ENCODE measurements at regions not wholly inside any gene's neighbourhood (a gene's known extent, or its start where the extent isn't known, plus 50 kb on each side); places are given as distances from the start of the nearest gene placed in this dataset.
A peak's percentile ranks its signal among the peaks of the same experiment; 100 is the strongest.

DNA sequence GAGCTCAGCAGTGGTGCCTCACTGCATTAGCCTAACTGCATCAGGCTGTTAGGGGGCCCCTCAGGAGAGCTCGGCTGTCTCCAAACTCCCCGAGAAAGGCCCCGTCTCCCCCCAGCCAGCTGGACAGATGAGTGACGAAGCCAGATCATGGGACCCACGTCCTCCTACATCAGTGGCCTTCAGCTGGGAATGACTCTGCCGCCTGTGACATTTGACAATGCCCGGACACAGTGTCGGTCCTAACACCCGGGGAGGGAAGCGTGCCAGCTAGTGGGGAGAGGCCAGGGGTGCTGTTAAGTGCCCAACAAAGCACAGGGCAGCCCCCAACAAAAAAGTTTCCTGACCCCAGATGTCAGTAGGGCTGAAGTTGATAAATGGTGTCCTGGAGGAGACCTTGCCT, 375.2 kb upstream of the IRX2 start:
- no peak for DNase-seq

DNA sequence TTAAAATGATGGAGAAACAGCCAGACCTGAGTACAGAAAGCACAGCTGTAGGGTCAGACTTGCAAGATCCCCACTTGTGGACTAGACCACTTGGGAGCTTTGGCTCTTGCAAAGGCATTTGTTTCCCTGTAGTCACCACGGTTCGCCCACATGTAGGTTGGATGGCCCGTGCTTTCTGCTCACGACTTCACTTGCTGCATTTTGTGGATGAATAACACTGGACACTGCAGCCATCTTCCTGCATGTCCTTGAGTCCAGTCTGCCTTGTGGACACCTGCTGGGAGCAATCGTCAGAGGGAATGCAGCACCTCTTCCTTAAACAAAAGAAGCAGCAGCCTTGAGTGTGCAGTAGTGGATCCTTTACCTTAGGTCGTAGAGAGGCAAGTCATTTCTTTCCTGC, 372.9 kb upstream of the IRX2 start:
- DNase-seq, result no peak

DNA sequence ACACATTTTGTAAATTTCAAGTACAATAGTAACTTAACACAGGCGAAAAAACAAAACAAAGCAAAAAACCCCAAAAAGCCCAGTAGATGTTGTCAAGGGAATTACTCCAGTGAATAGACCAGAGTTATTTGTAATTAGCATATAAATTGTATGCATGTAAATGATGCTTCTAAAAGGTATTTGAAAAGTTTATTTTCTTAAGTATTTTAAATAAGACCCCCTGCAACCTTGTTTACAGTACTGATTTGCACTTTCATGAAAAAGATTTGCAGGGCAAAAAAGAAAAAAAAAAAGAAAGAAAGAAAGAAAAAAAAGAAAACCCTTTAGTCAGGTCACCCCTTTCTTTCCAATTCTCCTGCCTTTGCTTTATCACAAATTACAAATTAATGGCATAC, 372.3 kb upstream of the IRX2 start:
- no peak for DNase-seq

DNA sequence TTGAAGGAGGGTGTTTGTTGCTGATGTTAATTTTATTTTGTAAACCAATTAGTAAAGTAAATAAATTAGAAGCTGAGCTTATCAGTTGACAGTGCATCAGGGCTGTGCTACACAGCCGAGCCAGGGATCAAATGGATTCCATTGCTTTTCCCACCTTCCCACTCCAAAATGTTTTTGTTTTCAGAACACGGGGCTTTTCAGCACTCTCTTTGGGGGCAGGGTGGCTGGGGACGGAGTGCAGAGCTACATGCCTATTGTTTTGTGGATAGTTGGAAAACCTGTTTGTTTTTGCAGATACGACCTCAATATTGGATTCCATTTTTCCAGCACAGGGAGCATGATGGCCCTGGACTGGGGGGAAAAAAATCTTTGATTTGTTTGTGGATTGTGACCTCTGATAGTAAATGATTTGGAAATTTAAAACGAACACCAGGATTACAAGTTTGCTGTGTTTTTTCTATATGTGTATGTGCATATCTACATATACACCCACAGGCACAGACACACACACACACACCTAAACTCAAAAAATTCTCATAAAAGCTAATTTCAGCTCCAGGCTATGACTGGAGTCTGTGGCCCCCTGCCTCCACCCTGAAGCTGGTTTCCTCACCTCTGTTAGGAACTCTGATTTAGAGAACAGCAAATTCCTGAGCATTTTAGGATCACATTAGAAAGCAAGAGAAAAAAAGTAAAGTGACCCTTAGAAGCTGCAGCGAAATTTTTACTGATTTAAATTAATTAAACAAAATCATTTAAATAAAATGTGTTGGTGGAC, 371.7 kb upstream of the IRX2 start:
- DNase-seq, result no peak

DNA sequence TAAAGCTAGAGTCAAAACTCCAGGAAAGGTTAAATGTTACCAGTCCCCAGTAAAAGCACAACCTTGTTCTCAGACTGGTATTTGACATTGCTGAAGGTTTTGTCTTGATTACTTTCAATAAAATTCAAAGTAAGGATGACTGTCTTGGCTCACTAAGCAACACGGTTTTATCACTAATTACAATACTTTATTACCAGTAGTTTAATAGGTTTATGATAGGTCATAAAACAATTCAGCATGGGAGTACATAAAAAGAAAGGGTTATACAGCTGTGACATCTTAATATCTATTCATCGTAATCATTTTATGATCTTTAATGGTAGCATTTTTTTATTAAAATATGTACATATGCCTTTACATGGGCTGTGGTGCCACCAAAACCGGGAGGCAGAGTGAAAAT, 370.7 kb upstream of the IRX2 start:
- DNase-seq, result no peak

DNA sequence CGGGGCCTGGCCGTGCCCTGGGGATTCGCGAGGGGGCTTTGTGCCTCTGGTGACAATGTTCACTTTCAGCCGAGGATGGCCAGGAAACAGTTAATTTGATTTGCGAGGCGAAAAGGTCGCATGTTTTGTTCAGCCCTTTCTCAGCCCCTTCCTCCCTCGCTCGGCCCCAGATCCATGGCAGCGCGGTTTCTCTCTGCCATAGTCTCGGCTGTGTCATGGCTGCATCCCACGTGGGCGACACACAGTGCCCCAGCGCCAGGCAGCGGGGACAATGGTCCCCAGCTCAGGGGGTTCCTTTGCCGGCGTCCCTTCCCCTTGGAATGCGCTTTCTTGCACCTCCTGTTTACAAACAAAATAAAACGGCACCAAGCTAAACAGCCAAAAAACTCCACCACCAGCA, 370.3 kb upstream of the IRX2 start:
- DNase-seq, result no peak

DNA sequence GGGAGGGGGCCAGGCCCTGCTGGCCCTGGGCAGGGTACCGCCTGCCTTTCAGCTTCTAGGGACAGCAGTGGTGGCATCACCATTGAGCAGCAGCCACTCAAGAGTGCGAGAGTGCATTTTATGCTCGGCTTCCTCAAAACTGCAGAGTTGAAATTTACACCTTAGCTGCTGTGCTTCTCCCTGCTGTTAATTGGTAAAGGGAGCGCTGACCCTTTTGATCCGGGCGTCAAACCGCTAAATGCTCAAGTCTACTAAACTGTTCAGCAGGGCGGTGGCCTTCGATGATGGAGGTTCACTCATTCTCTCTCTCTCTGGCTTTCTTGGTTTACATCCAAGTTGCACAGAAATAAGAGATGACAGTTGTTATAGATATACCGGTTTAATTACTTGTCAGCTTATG, 368.6 kb upstream of the IRX2 start:
- DNase-seq, result no peak

DNA sequence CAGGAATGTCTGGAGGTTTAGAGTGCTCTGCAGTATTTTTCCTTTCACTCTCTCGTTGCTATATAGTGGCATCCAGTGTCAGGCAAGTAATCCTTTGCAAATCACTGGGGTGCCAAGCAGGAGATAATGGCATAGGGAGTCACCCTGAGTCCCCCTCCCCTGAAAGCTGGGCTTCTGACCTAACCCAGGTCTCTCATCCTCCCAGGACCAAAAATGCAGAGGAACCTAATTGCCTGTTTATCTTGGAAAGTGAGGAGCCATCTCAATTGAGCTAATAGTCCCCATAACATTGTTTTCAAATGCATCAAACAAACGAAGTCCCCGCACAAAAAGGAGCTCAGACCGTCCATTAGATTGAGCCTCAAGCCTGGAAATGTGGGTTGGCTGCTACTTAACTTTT, 368.0 kb upstream of the IRX2 start:
- DNase-seq, result no peak

DNA sequence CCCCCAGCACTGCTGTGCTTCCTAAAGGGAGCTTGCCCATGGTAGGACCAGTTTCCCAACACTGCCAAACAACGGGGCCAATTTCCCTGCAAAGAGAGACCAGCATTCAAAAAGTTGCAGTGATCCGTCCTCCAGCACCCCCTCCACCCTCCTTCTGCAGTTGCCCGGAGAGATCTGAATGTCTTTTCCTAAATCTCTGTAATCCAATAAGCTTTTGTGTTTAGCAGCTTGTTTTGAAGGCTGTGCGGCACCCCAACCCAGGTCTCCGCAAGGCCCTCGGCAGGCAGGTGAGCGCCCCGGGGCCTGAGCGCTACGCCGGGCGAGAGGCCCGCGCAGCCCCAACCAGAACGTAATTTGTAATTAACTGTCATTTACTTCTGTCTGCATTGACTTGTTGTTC, 366.9 kb upstream of the IRX2 start:
- no peak for DNase-seq

DNA sequence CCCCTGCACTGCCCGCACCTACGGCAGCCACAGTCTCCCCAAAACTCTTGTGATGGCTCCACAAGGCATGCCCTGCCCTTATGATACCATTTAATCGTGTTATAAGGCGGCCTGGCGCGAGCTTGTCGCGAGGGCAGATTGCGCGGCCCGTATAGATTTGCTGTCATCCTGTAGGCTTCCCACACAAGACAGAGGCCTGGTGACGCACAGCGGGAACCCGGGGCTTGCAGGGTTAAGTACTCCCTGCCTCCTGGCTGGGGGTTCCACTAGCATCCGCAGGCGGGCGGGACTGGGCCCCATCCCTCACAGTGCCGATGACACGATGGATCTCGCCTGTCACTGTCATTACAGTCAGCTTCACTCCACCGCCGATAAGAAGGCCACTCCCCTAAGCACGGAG, 364.9 kb upstream of the IRX2 start:
- no peak for DNase-seq

DNA sequence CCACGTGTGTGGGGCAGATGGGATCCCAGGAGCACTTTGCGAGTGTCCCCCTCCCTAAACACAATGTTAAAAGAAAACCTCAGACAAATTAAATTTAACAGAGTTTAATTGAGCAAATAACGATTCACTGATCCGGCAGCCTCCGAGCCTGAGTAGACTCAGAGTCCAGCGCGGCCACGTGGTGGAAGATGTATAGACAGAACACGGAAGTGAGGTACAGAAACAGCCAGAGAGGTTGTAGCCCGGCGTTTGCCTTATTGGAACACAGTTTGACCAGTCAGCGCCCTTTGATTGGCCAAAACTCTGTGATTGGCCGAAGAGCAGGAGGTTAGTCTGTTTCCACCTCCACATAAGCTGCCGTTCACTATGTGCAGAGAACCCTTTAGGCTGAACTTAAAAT, 363.0 kb upstream of the IRX2 start:
- DNase-seq, result no peak

DNA sequence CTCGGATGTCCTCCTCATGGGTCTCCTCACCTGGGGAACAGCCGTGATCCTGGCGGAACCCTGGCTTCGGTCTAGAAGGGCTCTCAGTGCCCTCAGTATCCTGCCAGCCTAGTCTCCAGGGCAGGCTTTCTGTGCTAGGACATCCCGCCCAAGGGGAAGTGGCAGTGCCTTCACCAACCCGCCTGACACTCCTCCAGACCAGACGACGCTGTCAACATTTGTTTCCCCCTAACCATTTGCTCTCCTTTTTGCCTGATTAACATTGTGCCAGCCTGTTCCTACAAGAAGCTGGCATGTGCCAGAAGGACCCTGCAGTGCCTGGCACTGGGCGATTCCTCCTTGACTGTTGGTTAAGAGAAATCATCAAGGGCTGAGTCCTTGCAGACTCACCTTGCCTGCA, 358.9 kb upstream of the IRX2 start:
- DNase-seq, result no peak

DNA sequence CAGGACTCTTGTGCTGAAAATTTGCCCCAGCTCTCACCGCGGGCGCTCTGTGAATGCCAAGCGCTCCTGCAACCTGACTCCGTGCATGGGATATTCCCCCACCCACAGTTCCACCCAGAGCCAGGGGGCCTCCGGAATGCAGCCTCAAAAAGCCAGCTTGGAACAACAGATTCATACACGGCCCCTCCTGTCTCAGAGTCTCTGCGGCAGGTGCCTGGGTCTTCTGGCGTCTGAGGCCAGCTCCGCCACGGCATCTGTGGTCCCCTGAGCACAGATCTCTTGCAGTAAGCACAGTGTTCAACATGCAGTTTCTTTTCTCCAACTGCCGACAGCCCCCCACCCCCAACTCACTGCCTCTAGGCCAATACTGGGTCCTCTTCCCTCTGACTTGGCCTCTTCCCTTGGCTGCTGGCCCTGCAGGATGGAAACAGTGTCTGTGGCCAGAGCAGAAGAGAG, 355.7 kb upstream of the IRX2 start:
- DNase-seq, result no peak

DNA sequence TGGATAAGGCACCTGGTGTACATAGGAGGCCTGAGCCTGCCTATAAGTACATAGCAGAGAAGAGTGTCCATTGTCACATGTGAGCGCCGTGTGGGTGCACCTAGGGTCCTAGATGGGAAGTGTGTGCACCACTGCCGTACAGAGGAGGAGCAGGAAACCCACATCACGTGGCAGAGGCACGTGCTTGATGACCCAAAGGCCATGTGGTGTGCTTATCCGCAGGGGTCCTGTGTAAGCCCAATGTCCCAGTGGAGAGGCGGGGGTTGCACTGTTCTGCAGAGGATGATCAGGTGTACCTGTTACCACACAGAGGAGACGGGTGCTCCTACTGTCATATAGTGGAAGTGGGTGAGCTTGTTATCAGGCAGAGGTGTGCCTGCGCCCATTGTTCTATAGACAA, 354.1 kb upstream of the IRX2 start:
- no peak for DNase-seq

DNA sequence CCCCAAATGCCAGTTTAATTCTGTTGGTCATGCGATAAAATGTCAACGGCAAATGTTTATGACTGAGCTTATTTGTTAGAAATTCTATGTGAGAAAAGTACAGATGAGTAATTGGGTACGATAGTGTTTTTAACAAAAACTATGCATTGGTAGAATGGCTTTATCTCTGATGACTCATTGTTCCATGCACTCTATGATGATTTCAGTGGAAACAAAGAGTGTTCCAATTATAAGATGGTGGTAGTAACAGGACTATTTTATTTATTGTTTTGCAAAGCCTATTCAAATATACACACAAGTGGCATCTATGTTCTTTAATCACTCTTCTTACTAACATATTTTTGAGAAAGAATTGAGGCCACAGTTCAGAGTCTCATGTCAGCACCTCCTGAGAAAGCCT, 353.7 kb upstream of the IRX2 start:
- no peak for DNase-seq

DNA sequence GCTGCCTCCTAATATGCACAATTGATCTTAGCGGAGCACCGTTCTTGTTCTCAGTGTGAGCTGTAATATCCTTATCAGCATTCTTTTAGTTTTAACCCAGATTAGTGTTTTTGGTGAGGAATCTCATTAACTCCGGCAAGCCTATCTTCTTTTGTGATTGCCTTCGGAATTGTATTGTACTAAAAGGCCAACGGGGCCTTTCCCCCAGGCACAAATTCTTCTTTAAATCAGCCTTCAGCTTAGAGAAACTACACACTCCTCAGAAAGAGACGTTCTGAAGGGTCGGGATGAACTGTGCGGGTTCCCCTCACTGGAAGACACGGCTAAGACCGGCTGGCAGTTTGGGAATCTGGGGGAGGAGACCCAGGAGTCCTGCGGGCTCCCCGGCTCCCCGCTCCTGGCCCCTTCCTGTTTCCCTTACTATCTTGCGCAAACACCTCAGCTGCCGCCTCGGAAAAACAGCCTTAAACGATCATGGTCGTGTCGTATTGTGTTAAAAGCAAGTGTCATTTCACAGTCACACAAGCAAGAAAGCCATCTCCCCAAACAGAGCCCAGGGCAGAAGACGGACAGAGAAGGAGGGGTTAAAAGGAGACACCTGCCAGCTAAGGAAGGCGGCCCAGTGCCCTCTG, 353.1 kb upstream of the IRX2 start:
- no peak for DNase-seq

DNA sequence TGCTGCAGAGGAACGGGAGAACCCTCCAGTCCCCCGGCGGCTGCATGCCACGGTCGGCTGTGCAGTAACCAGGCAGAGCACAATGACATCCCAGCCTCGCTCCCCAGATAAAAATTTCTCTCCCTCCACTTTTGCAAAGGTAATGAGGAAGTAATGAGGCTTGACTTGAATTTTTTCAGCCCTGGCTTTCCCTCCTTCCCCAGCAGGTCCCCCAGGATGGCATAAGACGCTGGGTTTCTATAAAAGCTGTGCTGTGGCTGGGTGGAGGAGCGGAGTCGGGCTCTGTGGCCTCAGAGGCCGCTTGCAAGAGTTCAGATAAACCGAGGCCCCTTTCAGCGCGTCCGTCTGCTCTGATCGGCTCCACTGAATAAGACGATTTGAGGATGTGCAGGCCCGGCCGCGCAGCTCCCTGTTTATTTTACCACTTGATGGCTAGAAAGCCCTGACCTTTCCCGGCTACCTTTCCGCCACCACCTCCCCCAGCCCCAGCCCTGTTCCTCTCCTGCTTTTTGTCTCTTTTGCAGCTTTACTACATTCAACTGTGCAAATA, 351.9 kb upstream of the IRX2 start:
- DNase-seq, result peak; percentile 84

DNA sequence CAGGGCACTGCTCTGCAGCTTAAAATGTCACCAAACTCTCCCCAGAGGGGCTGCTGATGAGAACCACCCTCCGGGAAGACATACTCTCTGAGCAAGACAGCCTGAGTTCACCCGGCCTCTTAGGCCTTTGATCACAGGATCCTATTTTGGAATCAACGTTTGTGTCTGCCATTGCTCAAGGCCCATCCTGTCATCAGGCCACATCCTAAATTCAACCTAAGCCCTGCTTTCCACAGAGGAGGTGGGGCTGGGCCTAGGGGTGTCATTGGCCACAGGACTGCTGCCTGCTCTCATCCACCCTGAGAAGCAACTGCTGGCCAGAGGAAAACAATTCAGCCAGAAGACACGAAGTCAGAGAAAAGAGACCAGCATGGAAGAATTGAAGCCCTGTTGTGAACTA, 351.1 kb upstream of the IRX2 start:
- DNase-seq, result no peak

DNA sequence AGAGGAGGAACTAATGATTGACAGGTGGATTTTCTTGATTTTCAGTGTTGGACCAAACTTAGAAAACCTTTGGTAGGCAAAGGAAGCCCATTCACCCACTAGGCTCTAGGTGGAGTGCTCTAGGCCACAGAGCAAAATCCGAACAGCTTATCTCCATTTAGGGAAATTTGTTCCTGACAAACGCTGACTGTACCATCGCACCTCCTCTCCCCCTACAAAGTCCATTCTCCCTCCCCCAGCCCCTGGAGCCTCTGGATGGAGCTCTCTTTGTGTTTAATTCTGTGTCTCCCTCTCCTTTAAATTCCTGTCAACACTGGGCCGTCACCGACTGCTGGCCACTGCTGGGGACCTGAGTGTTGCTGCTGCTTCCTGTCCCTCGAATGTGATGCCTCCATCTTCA, 350.1 kb upstream of the IRX2 start:
- no peak for DNase-seq

DNA sequence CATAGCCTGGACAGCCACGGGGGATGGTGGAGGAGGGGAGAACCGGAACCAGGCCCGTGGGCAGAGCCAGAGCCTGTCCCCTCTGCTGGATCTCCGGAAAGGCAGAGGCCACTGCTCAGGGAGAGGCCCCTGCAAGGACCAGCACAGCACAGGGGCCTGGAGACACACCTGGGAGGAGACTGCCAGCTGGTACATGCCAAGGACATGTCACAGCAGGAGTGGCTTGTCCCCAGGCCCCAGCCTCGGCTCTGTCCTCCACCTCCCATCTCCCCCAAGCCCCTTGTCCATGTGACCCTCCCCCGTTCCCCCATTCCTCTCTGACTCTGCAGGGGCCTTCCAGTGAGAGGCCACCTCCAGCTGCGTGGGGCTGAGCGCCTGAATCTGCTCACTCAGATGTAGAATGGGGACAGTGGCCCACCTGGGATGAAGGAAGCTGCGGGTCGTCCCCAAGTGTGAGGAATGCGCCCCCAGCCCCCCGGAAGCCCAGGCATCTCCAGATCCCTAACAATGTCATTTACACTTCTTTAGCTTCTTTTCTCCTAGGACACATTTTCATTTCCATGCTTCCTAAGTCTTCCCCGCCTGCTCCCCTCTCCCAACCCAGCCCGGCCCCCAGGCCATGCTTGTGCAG, 349.6 kb upstream of the IRX2 start:
- DNase-seq, result no peak

DNA sequence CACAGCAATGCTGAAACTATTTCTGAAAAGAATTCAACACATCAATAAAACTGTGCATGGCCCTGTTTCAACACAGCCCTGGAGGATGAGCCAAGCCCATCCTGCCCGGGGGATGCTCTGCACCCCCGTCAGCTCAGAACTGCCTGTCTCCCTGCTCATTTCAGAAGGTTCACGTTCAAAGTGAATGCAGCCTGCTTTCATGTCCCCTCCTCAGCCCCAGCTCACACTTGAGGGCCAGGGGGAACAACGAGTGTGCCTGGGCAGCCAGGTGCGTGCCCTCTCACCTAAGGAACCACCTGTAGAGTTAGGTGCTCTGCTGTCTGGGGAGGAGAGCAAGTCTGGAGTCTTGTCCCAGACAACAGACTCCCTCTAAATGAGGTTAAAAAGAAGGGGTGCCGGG, 348.5 kb upstream of the IRX2 start:
- no peak for DNase-seq

DNA sequence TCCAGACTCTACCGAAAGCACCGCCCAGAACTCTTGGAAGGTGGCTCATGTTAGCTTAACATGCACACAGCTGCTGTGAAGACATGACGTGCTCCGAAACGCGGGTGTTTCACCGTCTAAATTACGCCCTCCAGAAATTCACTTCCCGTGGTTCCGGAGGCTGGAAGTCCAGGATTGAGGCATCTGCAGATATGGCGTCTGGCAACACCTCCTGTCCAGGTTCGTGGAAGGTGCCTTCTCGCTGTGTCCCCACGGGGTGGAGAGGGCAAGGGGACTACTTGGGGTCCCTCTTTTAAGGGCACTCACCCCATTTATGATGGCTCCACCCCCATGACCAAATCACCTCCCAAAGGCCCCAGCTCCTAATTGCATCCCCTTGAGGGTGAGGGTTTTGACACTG, 348.0 kb upstream of the IRX2 start:
- no peak for DNase-seq

DNA sequence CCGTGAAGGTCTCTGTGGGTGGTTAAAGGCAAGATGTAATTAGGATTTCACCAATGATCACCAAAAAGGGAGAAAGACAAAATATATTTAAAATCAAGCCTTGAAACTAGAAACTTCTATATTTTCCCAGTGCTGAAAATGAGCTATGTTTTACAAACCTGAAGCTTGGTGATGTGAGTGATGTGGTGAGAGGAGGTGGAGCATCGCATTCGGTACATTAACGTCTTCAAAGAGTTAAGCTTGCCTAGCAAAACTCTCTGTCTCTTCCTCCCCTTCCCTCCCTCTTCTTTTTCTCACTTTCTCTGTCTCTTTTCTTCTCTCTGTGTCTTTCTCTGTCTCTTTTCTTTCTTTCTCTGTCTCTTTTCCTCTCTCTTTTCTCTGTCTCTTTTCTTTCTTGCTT, 347.3 kb upstream of the IRX2 start:
- no peak for DNase-seq

DNA sequence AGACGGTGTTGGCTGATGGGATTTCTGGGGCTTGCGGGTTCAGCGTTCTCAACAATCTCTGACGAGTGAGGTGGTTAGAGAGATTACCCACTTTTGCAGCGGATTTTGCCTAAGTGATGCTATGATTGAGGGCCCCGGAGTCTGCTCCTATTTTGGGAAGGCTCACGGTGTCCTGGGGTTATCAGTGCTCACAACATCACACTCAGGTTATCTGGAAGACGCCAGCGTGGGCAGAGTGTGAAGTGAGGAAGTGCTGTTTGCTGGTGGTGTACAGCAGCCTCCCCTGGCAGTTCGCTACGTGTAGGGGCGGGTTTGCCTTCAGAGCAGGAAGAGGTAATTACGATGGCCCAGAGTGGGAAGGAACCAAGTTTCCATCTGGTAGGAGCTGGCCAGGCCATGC, 341.2 kb upstream of the IRX2 start:
- no peak for DNase-seq

Measured in NCI-H526 treated with DMSO at 0.1 percent for 48 hours (cell line).